Activated CD4-positive, alpha-beta memory T cell treated with anti-CD3 and anti-CD28 coated beads for 36 hours (primary cell): ENCODE measurements at regions not wholly inside any gene's neighbourhood (a gene's known extent, or its start where the extent isn't known, plus 50 kb on each side); places are given as distances from the start of the nearest gene placed in this dataset.

Source experiments
- CTCF ChIA-PET: fragments of 350-600 bp; sonication (Branson Sonifier 250); formaldehyde crosslinking; loops from one replicate; lab custom pipeline; 2021; ENCODE audit warnings: antibody characterized with exemption, inconsistent platforms; lab: Charles Lee
- POLR2A ChIA-PET: fragments of 350-600 bp; sonication (Branson Sonifier 250); formaldehyde crosslinking; loops from one replicate; lab custom pipeline; 2021; ENCODE audit warnings: antibody characterized with exemption; lab: Charles Lee
- DNase-seq: peaks from one replicate; pipeline ENCODE4 v3.0.0-alpha.2; 2020
- H3K27ac Mint-ChIP-seq: one replicate; pipeline ENCODE4 v1.8.0; 2021; ENCODE audit warnings: mixed read lengths
- H3K27me3 Mint-ChIP-seq: one replicate; pipeline ENCODE4 v1.8.0; 2021; ENCODE audit warnings: mixed read lengths
- H3K36me3 Mint-ChIP-seq: one replicate; pipeline ENCODE4 v1.8.0; 2021; ENCODE audit warnings: mixed read lengths
- H3K4me1 Mint-ChIP-seq: one replicate; pipeline ENCODE4 v1.8.0; 2021; ENCODE audit warnings: low read depth, mixed read lengths
- H3K4me3 Mint-ChIP-seq: one replicate; pipeline ENCODE4 v1.8.0; 2021; ENCODE audit warnings: mild to moderate bottlenecking, mixed read lengths
- H3K9me3 Mint-ChIP-seq: one replicate; pipeline ENCODE4 v1.8.0; 2021; ENCODE audit warnings: mixed read lengths
- intact Hi-C: fragments of 100-400 bp; cut with micrococcal nuclease; formaldehyde crosslinking; loops from one replicate; pipeline ENCODE4 v1.15.1; 2023

- intact Hi-C loops = no loop called here
- H3K36me3 Mint-ChIP-seq = no peaks in the 10 kb centered on the region
- ChIA-PET POLR2A (no interaction called here), CTCF (interaction anchor here (0.8 to 6.4 kb wide), 10 partner anchors 9 to 481 kb away, joined by 3 to 44 read pairs (median 6); no protein-coding TSS in a partner anchor)
- no peaks in the 10 kb centered on the region for H3K27me3 Mint-ChIP-seq
- no peaks in the 10 kb centered on the region for H3K4me1 Mint-ChIP-seq
- no peaks in the 10 kb centered on the region for H3K9me3 Mint-ChIP-seq
- no peak for DNase-seq
- H3K27ac Mint-ChIP-seq = no peak overlapping the region
- H3K4me3 Mint-ChIP-seq = no peak overlapping the region
Measured at GRCh38 chr11:19552161-19552560, 160.5 kb upstream of the NAV2 start.

- intact Hi-C loops = no loop called here
- H3K36me3 Mint-ChIP-seq = no peaks in the 10 kb centered on the region
- POLR2A ChIA-PET = no interaction called here
- CTCF ChIA-PET = interaction anchor here (0.9 to 6.4 kb wide), 5 partner anchors 10 to 480 kb away, joined by 3 to 44 read pairs (median 7); no protein-coding TSS in a partner anchor
- no peak overlapping the region for H3K27ac Mint-ChIP-seq
- no peak overlapping the region for H3K4me3 Mint-ChIP-seq
- no peaks in the 10 kb centered on the region for H3K27me3 Mint-ChIP-seq
- no peaks in the 10 kb centered on the region for H3K4me1 Mint-ChIP-seq
- no peaks in the 10 kb centered on the region for H3K9me3 Mint-ChIP-seq
- no peak for DNase-seq
Measured at GRCh38 chr11:19551457-19551856, 161.2 kb upstream of the NAV2 start.

- intact Hi-C loops = no loop called here
- CTCF ChIA-PET = interaction anchor here (0.7 to 1.5 kb wide), 3 partner anchors 11 to 477 kb away, joined by 3 to 7 read pairs (median 3); no protein-coding TSS in a partner anchor
- no peaks in the 10 kb centered on the region for H3K36me3 Mint-ChIP-seq
- no peak for DNase-seq
- no peaks in the 10 kb centered on the region for H3K9me3 Mint-ChIP-seq
- H3K4me1 Mint-ChIP-seq = no peaks in the 10 kb centered on the region
- no peak overlapping the region for H3K4me3 Mint-ChIP-seq
- H3K27me3 Mint-ChIP-seq = peaks cover 2% of the 10 kb centered on the region
- H3K27ac Mint-ChIP-seq = no peak overlapping the region
- POLR2A ChIA-PET = no interaction called here
Measured at GRCh38 chr11:19547044-19547443, 165.6 kb upstream of the NAV2 start.

GRCh38 chr11:19546325-19546724 is 166.3 kb upstream of the NAV2 start:
- peaks cover 2% of the 10 kb centered on the region for H3K27me3 Mint-ChIP-seq
- H3K36me3 Mint-ChIP-seq = no peaks in the 10 kb centered on the region
- H3K9me3 Mint-ChIP-seq = no peaks in the 10 kb centered on the region
- H3K4me1 Mint-ChIP-seq = no peaks in the 10 kb centered on the region
- POLR2A ChIA-PET = no interaction called here
- CTCF ChIA-PET = interaction anchor here (0.7 to 1.5 kb wide), 3 partner anchors 105 to 476 kb away, joined by 3 to 7 read pairs (median 3); no protein-coding TSS in a partner anchor
- H3K4me3 Mint-ChIP-seq = no peak overlapping the region
- H3K27ac Mint-ChIP-seq = no peak overlapping the region
- intact Hi-C loops = no loop called here
- DNase-seq = no peak

GRCh38 chr11:19541521-19542049 is 171.1 kb upstream of the NAV2 start:
- H3K27me3 Mint-ChIP-seq = peaks cover 3% of the 10 kb centered on the region
- intact Hi-C loops = no loop called here
- POLR2A ChIA-PET = no interaction called here

GRCh38 chr11:19539861-19540260 is 172.8 kb upstream of the NAV2 start:
- ChIA-PET POLR2A (no interaction called here), CTCF (interaction anchor here (0.7 to 1.0 kb wide), 2 partner anchors 17 to 21 kb away, joined by 3 to 4 read pairs; no protein-coding TSS in a partner anchor)
- intact Hi-C loops = no loop called here
- Mint-ChIP-seq H3K4me3 (no peak overlapping the region), H3K27me3 (peaks cover 3% of the 10 kb centered on the region), H3K27ac (no peak overlapping the region), H3K4me1 (no peaks in the 10 kb centered on the region), H3K9me3 (no peaks in the 10 kb centered on the region), H3K36me3 (no peaks in the 10 kb centered on the region)
- DNase-seq = no peak

More at GRCh38 chr11:19541521-19542049, 171.1 kb upstream of the NAV2 start:
- no peaks in the 10 kb centered on the region for H3K36me3 Mint-ChIP-seq
- CTCF ChIA-PET = interaction anchor here (1.3 kb wide), 1 partner anchor 212 kb away, joined by 3 read pairs; no protein-coding TSS in a partner anchor
- H3K4me1 Mint-ChIP-seq = no peaks in the 10 kb centered on the region
- H3K9me3 Mint-ChIP-seq = no peaks in the 10 kb centered on the region
- H3K27ac Mint-ChIP-seq = no peak overlapping the region
- no peak overlapping the region for H3K4me3 Mint-ChIP-seq
- no peak for DNase-seq

GRCh38 chr11:19537803-19538453 is 174.7 kb upstream of the NAV2 start:
- CTCF ChIA-PET = interaction anchor here (0.9 kb wide), 1 partner anchor 20 kb away, joined by 3 read pairs; no protein-coding TSS in a partner anchor
- Mint-ChIP-seq H3K36me3 (no peaks in the 10 kb centered on the region), H3K27me3 (peaks cover 1% of the 10 kb centered on the region), H3K4me1 (no peaks in the 10 kb centered on the region), H3K9me3 (no peaks in the 10 kb centered on the region), H3K27ac (no peak overlapping the region), H3K4me3 (no peak overlapping the region)
- no peak for DNase-seq
- POLR2A ChIA-PET = no interaction called here
- intact Hi-C loops = no loop called here

- ChIA-PET POLR2A (no interaction called here), CTCF (interaction anchor here (1.2 kb wide), 1 partner anchor 18 kb away, joined by 4 read pairs; no protein-coding TSS in a partner anchor)
- no peaks in the 10 kb centered on the region for H3K9me3 Mint-ChIP-seq
- intact Hi-C loops = no loop called here
- no peak for DNase-seq
- H3K4me1 Mint-ChIP-seq = no peaks in the 10 kb centered on the region
- no peak overlapping the region for H3K4me3 Mint-ChIP-seq
- H3K27ac Mint-ChIP-seq = no peak overlapping the region
- H3K36me3 Mint-ChIP-seq = no peaks in the 10 kb centered on the region
- H3K27me3 Mint-ChIP-seq = peaks cover 2% of the 10 kb centered on the region
Measured at GRCh38 chr11:19536131-19536530, 176.5 kb upstream of the NAV2 start.

- Mint-ChIP-seq H3K27ac (no peak overlapping the region), H3K4me1 (no peaks in the 10 kb centered on the region), H3K4me3 (no peak overlapping the region), H3K27me3 (peaks cover 12% of the 10 kb centered on the region), H3K9me3 (no peaks in the 10 kb centered on the region), H3K36me3 (no peaks in the 10 kb centered on the region)
- intact Hi-C loops = no loop called here
- CTCF ChIA-PET = no interaction called here
- POLR2A ChIA-PET = no interaction called here
- DNase-seq = no peak
Measured at GRCh38 chr11:19530505-19530904, 182.1 kb upstream of the NAV2 start.

- ChIA-PET POLR2A (no interaction called here), CTCF (no interaction called here)
- Mint-ChIP-seq H3K9me3 (no peaks in the 10 kb centered on the region), H3K4me1 (no peaks in the 10 kb centered on the region), H3K4me3 (no peak overlapping the region), H3K27me3 (peaks cover 12% of the 10 kb centered on the region), H3K36me3 (no peaks in the 10 kb centered on the region), H3K27ac (no peak overlapping the region)
- DNase-seq = no peak
- intact Hi-C loops = no loop called here
Measured at GRCh38 chr11:19526119-19526518, 186.5 kb upstream of the NAV2 start.

GRCh38 chr11:19525714-19526113 is 186.9 kb upstream of the NAV2 start:
- no peak overlapping the region for H3K4me3 Mint-ChIP-seq
- no peaks in the 10 kb centered on the region for H3K36me3 Mint-ChIP-seq
- H3K9me3 Mint-ChIP-seq = no peaks in the 10 kb centered on the region
- peaks cover 12% of the 10 kb centered on the region for H3K27me3 Mint-ChIP-seq
- intact Hi-C loops = no loop called here
- no peaks in the 10 kb centered on the region for H3K4me1 Mint-ChIP-seq
- ChIA-PET CTCF (no interaction called here), POLR2A (no interaction called here)
- DNase-seq = no peak
- H3K27ac Mint-ChIP-seq = no peak overlapping the region

GRCh38 chr11:19525276-19525675 is 187.4 kb upstream of the NAV2 start:
- Mint-ChIP-seq H3K36me3 (no peaks in the 10 kb centered on the region), H3K27me3 (peaks cover 12% of the 10 kb centered on the region), H3K4me1 (no peaks in the 10 kb centered on the region), H3K9me3 (no peaks in the 10 kb centered on the region), H3K4me3 (no peak overlapping the region), H3K27ac (no peak overlapping the region)
- ChIA-PET CTCF (no interaction called here), POLR2A (no interaction called here)
- no peak for DNase-seq
- intact Hi-C loops = no loop called here
